Body of pancreas (tissue), 4 donors: ENCODE measurements at regions not wholly inside any gene's neighbourhood (a gene's known extent, or its start where the extent isn't known, plus 50 kb on each side); places are given as distances from the start of the nearest gene placed in this dataset.

ENCODE experiments used
- CTCF ChIP-seq, 7 experiments: fragments of 450-650 bp in 4 of 7; fragments of 200-600 bp in 3 of 7; sonication (generic) in 3 of 7; IDR thresholded peaks; one replicate each; pipeline ENCODE4 v1.5.1; 2016 to 2019; ENCODE audit warnings: antibody characterized with exemption in 7 of 7
- POLR2A ChIP-seq, 3 donors: fragments of 450-650 bp; IDR thresholded peaks; one replicate each; pipeline ENCODE4 v1.6.1; 2016; ENCODE audit warnings: antibody characterized with exemption in 3 of 3, mild to moderate bottlenecking in 2 of 3

GRCh38 chr14:80269353-80269925 lies 58.1 kb upstream of the DIO2 start:
- no peak for TF ChIP-seq CTCF (IDR thresholded peaks at IDR 0.05)
- no peak for TF ChIP-seq POLR2A (IDR thresholded peaks at IDR 0.05)
